GM12878 (cell line): ENCODE measurements at regions not wholly inside any gene's neighbourhood (a gene's known extent, or its start where the extent isn't known, plus 50 kb on each side); places are given as distances from the start of the nearest gene placed in this dataset.

ENCODE experiments used
- ATAC-seq: fragments of 200-7000 bp; cut with Tn5 transposase; 3 replicates; pipeline ENCODE4 v1.9.1; 2020; ENCODE audit warnings: mild to moderate bottlenecking, moderate library complexity
- BruUV-seq: library from RNA; stranded (reverse); fragments of 400-500 nt; replicated peaks from 2 replicates; lab custom pipeline; 2021; lab: Mats Ljungman, UMichigan
- CTCF ChIA-PET: fragments of 300-600 bp; sonication (Branson Sonifier 250); formaldehyde crosslinking; extraction: SDS; loops from one replicate; lab custom pipeline; 2021; ENCODE audit warnings: inconsistent platforms; lab: Yijun Ruan, JAX
- POLR2A ChIA-PET: fragments of 350-600 bp; formaldehyde crosslinking; extraction: SDS; loops from one replicate; lab custom pipeline; 2021; ENCODE audit warnings: inconsistent platforms; lab: Charles Lee
- RAD21 ChIA-PET: fragments of 300-600 bp; sonication (Branson Sonifier 250); formaldehyde crosslinking; loops from one replicate; lab custom pipeline; 2023; ENCODE audit warnings: antibody characterized with exemption; ENCODE audit not compliant: unreplicated experiment; lab: Charles Lee
- SMC1A ChIA-PET: fragments of 300-600 bp; sonication (Branson Sonifier 250); formaldehyde crosslinking; loops from one replicate; lab custom pipeline; 2023; ENCODE audit not compliant: unreplicated experiment, uncharacterized antibody; lab: Charles Lee
- DNase-seq: peaks from one replicate; pipeline ENCODE4 v3.0.0-alpha.2; 2011; ENCODE audit warnings: low read depth, low spot score
- FAIRE-seq: peaks from 3 replicates; lab custom pipeline; 2011; peaks lifted over from hg19 to GRCh38; lab: Jason Lieb, UNC
- H2AFZ ChIP-seq: 2 replicates; pipeline ENCODE4 v1.6.0; 2011; ENCODE audit warnings: low read depth, low read length, control low read depth; ENCODE audit not compliant: control insufficient read depth
- H3K27ac ChIP-seq: 2 replicates; pipeline ENCODE4 v1.5.1; 2011; ENCODE audit warnings: control low read depth; ENCODE audit not compliant: control insufficient read depth, insufficient read depth
- H3K27me3 ChIP-seq, 2 experiments: replicated peaks in 1 of 2; 2 replicates each; pipeline versions ENCODE4 v1.6.0 to v1.6.1; 2011; ENCODE audit warnings: low read length in 1 of 2; ENCODE audit not compliant: control insufficient read depth in 2 of 2, insufficient read depth in 2 of 2
- H3K36me3 ChIP-seq, 2 experiments: 2 replicates each; pipeline ENCODE4 v1.5.1; 2011; ENCODE audit warnings: low read length in 1 of 2; ENCODE audit not compliant: control insufficient read depth in 2 of 2, insufficient read depth in 2 of 2
- H3K4me1 ChIP-seq: 2 replicates; pipeline ENCODE4 v1.6.1; 2011; ENCODE audit warnings: mild to moderate bottlenecking, low read length, moderate library complexity, mixed read lengths; ENCODE audit not compliant: control insufficient read depth, insufficient read depth
- H3K4me2 ChIP-seq: 2 replicates; pipeline ENCODE4 v1.6.0; 2011; ENCODE audit warnings: control low read depth; ENCODE audit not compliant: control insufficient read depth, insufficient read depth
- H3K4me3 ChIP-seq: fragments of 200-600 bp; sonication (generic); 2 replicates; pipeline ENCODE4 v1.5.1; 2016
- H3K79me2 ChIP-seq: 2 replicates; pipeline ENCODE4 v1.6.0; 2011; ENCODE audit warnings: low read length; ENCODE audit not compliant: control insufficient read depth, insufficient read depth
- H3K9ac ChIP-seq: 2 replicates; pipeline ENCODE4 v1.8.0; 2011; ENCODE audit warnings: low read length, control low read depth, mixed read lengths; ENCODE audit not compliant: control insufficient read depth, insufficient read depth
- H3K9me3 ChIP-seq: replicated peaks from 3 replicates; pipeline ENCODE4 v1.5.1; 2011; ENCODE audit warnings: mild to moderate bottlenecking, low read length; ENCODE audit not compliant: control insufficient read depth, insufficient read depth
- H4K20me1 ChIP-seq: 2 replicates; pipeline ENCODE4 v1.6.0; 2011; ENCODE audit not compliant: control insufficient read depth, insufficient read depth
- ATF3 ChIP-seq: IDR thresholded peaks from 2 replicates; pipeline ENCODE4 v1.6.1; 2011; ENCODE audit warnings: low read depth, mild to moderate bottlenecking, low read length, moderate library complexity, borderline replicate concordance; ENCODE audit errors: extremely low read depth
- BMI1 ChIP-seq: fragments of 450-650 bp; IDR thresholded peaks from 2 replicates; pipeline ENCODE4 v1.6.1; 2016; ENCODE audit warnings: mild to moderate bottlenecking, moderate library complexity, borderline replicate concordance
- CBX5 ChIP-seq: sonication (generic); IDR thresholded peaks from 2 replicates; pipeline ENCODE4 v1.6.1; 2016; ENCODE audit warnings: low read depth, moderate library complexity, mild to moderate bottlenecking, inconsistent platforms
- CTCF ChIP-seq, 3 experiments: IDR thresholded peaks in 2 of 3; conservative IDR thresholded peaks in 1 of 3; 2 replicates each; pipeline ENCODE4 v1.5.1; 2011; ENCODE audit warnings: low read depth in 3 of 3, low read length in 3 of 3, mild to moderate bottlenecking in 3 of 3, control low read depth in 2 of 3, moderate library complexity in 2 of 3, inconsistent platforms in 1 of 3, mixed read lengths in 1 of 3; ENCODE audit not compliant: control insufficient read depth in 2 of 3, insufficient read depth in 1 of 3; ENCODE audit errors: extremely low read depth in 1 of 3
- HDAC2 ChIP-seq: fragments of 200-600 bp; sonication (generic); IDR thresholded peaks from 2 replicates; pipeline ENCODE4 v1.6.1; 2017
- LARP7 ChIP-seq: fragments of 450-650 bp; IDR thresholded peaks from 2 replicates; pipeline ENCODE4 v1.6.1; 2017; ENCODE audit warnings: mild to moderate bottlenecking
- NFIC ChIP-seq: IDR thresholded peaks from 2 replicates; pipeline ENCODE4 v1.6.1; 2012; ENCODE audit warnings: low read depth, mild to moderate bottlenecking, inconsistent platforms, low read length, moderate library complexity
- NFYA ChIP-seq: IDR thresholded peaks from 2 replicates; pipeline ENCODE4 v1.6.1; 2011; ENCODE audit warnings: low read depth, mild to moderate bottlenecking, low read length, improper control_type of control experiment, borderline replicate concordance
- NFYB ChIP-seq: IDR thresholded peaks from 2 replicates; pipeline ENCODE4 v1.6.1; 2011; ENCODE audit warnings: low read depth, mild to moderate bottlenecking, low read length, improper control_type of control experiment, moderate library complexity; ENCODE audit not compliant: insufficient read depth
- NRF1 ChIP-seq: conservative IDR thresholded peaks from 2 replicates; pipeline ENCODE4 v1.6.1; 2011; ENCODE audit warnings: mild to moderate bottlenecking, low read depth, low read length, improper control_type of control experiment
- PAX8 ChIP-seq: fragments of 450-650 bp; IDR thresholded peaks from 2 replicates; pipeline ENCODE4 v1.6.1; 2017; ENCODE audit warnings: mild to moderate bottlenecking, moderate library complexity
- RBBP5 ChIP-seq: fragments of 200-600 bp; sonication (generic); conservative IDR thresholded peaks from 2 replicates; pipeline ENCODE4 v1.6.1; 2016
- SMAD1 ChIP-seq: fragments of 450-650 bp; IDR thresholded peaks from 2 replicates; pipeline ENCODE4 v1.6.1; 2018; ENCODE audit warnings: mild to moderate bottlenecking, low read depth; ENCODE audit not compliant: partially characterized antibody
- TCF3 ChIP-seq: IDR thresholded peaks from 2 replicates; pipeline ENCODE4 v1.6.1; 2012; ENCODE audit warnings: low read depth, mild to moderate bottlenecking, low read length, borderline replicate concordance; ENCODE audit not compliant: insufficient read depth
- ZNF384 ChIP-seq: IDR thresholded peaks from 2 replicates; pipeline ENCODE4 v1.6.1; 2012; ENCODE audit warnings: low read depth, mild to moderate bottlenecking, low read length, improper control_type of control experiment, borderline replicate concordance
- WGBS: methylation state at CpG from one replicate; pipeline ENCODE4 v1.1.6; 2016; ENCODE audit warnings: low lambda C conversion rate; ENCODE audit not compliant: insufficient replicate concordance, insufficient coverage; ENCODE audit errors: missing lambda C conversion rate; 5-methylcytosine and 5-hydroxymethylcytosine counted together
- in situ Hi-C: fragments of 300-500 bp; cut with MboI; formaldehyde crosslinking; loops from 9 replicates; pipeline ENCODE4 v1.14.3; 2018; ENCODE audit warnings: mixed read lengths
- intact Hi-C: fragments of 100-400 bp; cut with micrococcal nuclease; formaldehyde crosslinking; loops from one replicate; pipeline ENCODE4 v1.14.2; 2022; ENCODE audit not compliant: unreplicated experiment
- TF ChIP-seq, protein P1 (sequence below): IDR thresholded peaks from 2 replicates; pipeline ENCODE4 v1.6.1; 2012; ENCODE audit warnings: low read depth, low read length, improper control_type of control experiment
- TF ChIP-seq, protein P2 (sequence below): fragments of 150-350 bp; IDR thresholded peaks from 2 replicates; pipeline ENCODE4 v1.6.1; 2016; ENCODE audit warnings: low read depth, low read length
- TF ChIP-seq, protein P3 (sequence below): fragments of 450-650 bp; IDR thresholded peaks from 2 replicates; pipeline ENCODE4 v1.6.1; 2017; ENCODE audit warnings: mild to moderate bottlenecking

DNA sequence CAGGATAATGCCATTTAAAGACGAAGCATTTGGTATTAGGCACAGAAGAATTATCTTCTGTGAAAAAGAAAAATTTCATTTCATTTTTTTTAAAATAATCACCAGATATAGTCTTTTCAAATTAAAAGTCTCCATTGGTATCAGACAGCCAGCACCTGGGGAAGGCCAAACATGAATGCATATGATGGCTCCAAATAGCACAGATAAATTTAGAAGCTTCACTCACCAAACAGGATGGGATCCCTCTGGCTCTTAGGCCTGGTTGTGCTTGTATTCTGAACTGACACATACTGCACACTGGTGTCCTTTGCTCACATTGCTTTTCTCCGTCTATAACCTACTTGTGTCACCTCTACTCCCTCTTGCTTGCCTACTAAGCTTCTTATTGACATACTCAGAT is 169.5 kb upstream of the CHRM2 start:
- DNase-seq, result no peak
- no peak overlapping the region for H2AFZ ChIP-seq
- no peak overlapping the region for H3K9ac ChIP-seq
- CTCF ChIA-PET, result interaction anchor here (1.3 kb wide), 1 partner anchor 11 kb away, joined by 4 read pairs; no protein-coding TSS in a partner anchor
- intact Hi-C loops, result no loop called here
- no peaks in the 10 kb centered on the region for H3K4me1 ChIP-seq
- POLR2A ChIA-PET, result no interaction called here
- H3K79me2 ChIP-seq, result no peaks in the 10 kb centered on the region
- no peak for FAIRE-seq
- no peak for ATAC-seq
- no peaks in the 10 kb centered on the region for H4K20me1 ChIP-seq
- RAD21 ChIA-PET, result interaction anchor here (1.4 kb wide), 1 partner anchor 11 kb away, joined by 4 read pairs; no protein-coding TSS in a partner anchor
- SMC1A ChIA-PET, result interaction anchor here (0.9 kb wide), 1 partner anchor 10 kb away, joined by 3 read pairs; no protein-coding TSS in a partner anchor
- no peaks in the 10 kb centered on the region for H3K36me3 ChIP-seq
- WGBS, result 0% methylated on average over 2 of the region's 2 CpGs
- H3K27me3 ChIP-seq, result no peaks in the 10 kb centered on the region
- BruUV-seq, result no TSS peak
- in situ Hi-C loops, result no loop called here
- H3K4me3 ChIP-seq, result no peak overlapping the region
- H3K27ac ChIP-seq, result no peak overlapping the region
- H3K4me2 ChIP-seq, result no peak overlapping the region
- no peaks in the 10 kb centered on the region for H3K9me3 ChIP-seq
- no peak for TF ChIP-seq NFYA
- TF ChIP-seq PAX8, result no peak
- no peak for TF ChIP-seq RBBP5
- TF ChIP-seq, protein P1, sequence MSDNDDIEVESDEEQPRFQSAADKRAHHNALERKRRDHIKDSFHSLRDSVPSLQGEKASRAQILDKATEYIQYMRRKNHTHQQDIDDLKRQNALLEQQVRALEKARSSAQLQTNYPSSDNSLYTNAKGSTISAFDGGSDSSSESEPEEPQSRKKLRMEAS, result no peak
- TF ChIP-seq ATF3, result no peak
- TF ChIP-seq BMI1, result no peak
- TF ChIP-seq CBX5, result no peak
- no peak for TF ChIP-seq TCF3
- TF ChIP-seq, protein P2, sequence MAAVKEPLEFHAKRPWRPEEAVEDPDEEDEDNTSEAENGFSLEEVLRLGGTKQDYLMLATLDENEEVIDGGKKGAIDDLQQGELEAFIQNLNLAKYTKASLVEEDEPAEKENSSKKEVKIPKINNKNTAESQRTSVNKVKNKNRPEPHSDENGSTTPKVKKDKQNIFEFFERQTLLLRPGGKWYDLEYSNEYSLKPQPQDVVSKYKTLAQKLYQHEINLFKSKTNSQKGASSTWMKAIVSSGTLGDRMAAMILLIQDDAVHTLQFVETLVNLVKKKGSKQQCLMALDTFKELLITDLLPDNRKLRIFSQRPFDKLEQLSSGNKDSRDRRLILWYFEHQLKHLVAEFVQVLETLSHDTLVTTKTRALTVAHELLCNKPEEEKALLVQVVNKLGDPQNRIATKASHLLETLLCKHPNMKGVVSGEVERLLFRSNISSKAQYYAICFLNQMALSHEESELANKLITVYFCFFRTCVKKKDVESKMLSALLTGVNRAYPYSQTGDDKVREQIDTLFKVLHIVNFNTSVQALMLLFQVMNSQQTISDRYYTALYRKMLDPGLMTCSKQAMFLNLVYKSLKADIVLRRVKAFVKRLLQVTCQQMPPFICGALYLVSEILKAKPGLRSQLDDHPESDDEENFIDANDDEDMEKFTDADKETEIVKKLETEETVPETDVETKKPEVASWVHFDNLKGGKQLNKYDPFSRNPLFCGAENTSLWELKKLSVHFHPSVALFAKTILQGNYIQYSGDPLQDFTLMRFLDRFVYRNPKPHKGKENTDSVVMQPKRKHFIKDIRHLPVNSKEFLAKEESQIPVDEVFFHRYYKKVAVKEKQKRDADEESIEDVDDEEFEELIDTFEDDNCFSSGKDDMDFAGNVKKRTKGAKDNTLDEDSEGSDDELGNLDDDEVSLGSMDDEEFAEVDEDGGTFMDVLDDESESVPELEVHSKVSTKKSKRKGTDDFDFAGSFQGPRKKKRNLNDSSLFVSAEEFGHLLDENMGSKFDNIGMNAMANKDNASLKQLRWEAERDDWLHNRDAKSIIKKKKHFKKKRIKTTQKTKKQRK, result no peak
- TF ChIP-seq ZNF384, result no peak
- no peak for TF ChIP-seq CTCF (IDR thresholded peaks at IDR 0.05 in 2 of 3, conservative IDR thresholded peaks at IDR 0.05 in 1 of 3; ENCODE audit: control insufficient read depth in 2 of 3, extremely low read depth in 1 of 3, insufficient read depth in 1 of 3, low read depth in 3 of 3, low read length in 3 of 3)
- no peak for TF ChIP-seq NRF1
- no peak for TF ChIP-seq HDAC2
- TF ChIP-seq NFYB, result no peak
- no peak for TF ChIP-seq NFIC
- TF ChIP-seq, protein P3, sequence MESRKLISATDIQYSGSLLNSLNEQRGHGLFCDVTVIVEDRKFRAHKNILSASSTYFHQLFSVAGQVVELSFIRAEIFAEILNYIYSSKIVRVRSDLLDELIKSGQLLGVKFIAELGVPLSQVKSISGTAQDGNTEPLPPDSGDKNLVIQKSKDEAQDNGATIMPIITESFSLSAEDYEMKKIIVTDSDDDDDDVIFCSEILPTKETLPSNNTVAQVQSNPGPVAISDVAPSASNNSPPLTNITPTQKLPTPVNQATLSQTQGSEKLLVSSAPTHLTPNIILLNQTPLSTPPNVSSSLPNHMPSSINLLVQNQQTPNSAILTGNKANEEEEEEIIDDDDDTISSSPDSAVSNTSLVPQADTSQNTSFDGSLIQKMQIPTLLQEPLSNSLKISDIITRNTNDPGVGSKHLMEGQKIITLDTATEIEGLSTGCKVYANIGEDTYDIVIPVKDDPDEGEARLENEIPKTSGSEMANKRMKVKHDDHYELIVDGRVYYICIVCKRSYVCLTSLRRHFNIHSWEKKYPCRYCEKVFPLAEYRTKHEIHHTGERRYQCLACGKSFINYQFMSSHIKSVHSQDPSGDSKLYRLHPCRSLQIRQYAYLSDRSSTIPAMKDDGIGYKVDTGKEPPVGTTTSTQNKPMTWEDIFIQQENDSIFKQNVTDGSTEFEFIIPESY, result no peak
- no peak for TF ChIP-seq LARP7
- TF ChIP-seq SMAD1, result no peak
